GM18517 (cell line): ENCODE measurements at regions not wholly inside any gene's neighbourhood (a gene's known extent, or its start where the extent isn't known, plus 50 kb on each side); places are given as distances from the start of the nearest gene placed in this dataset.
"Not testable (repeated sequence)": the region's sequence is repeated elsewhere in the genome, so short reads cannot be mapped to it uniquely, and the experiment has no call there.

Experiments
- ATAC-seq: cut with Tn5 transposase; IDR thresholded peaks from one replicate; pipeline ENCODE4 v1.9.1; 2021; ENCODE audit warnings: mild to moderate bottlenecking, moderate library complexity; ENCODE audit not compliant: unreplicated experiment

DNA sequence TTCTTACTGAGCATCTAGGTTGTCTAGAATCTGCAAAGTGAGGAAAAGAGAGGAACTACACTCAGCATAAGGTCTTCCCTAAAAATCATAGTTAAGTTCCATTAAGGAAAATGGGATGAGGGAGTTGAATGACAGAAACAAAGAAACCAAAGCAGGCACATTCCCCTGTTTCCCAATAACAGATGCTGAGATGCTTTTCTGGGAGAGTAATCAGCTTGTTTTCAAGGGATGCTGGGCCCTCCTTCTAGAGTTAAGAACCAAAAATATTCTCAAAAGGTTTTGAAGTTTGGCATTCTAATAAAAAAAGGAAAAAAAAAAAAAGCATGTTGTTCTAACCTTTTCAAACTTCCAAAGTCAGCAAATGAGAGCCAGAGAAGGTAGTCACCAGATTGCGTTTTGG lies 105.2 kb upstream of the ZNF648 start:
- ATAC-seq = no peak

- no peak for ATAC-seq
Measured at GRCh38 chr1:182166321-182166720, 104.8 kb upstream of the ZNF648 start.

- no peak for ATAC-seq
Measured at GRCh38 chr1:182164273-182164672, 102.8 kb upstream of the ZNF648 start.

GRCh38 chr1:182163821-182164223 lies 102.3 kb upstream of the ZNF648 start:
- ATAC-seq = no peak

GRCh38 chr1:182159443-182159842 lies 97.9 kb upstream of the ZNF648 start:
- ATAC-seq = no peak

DNA sequence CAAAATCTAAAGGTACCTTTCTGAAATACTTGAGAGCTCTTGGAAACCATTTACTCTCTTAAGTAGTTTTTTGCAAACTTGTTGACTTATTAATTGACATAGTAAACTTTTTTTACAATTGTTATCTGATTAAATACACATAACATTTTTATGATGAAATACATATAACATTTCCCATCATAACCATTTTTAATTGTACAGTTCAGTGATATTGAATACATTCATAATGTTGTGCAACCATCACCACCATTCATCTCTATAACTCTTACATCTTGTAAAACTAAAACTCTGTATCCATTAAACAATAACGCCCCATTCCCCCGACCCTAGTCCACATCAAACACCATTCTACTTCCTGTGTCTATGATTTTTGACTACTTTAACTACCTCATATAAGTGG lies 95.7 kb upstream of the ZNF648 start:
- no peak for ATAC-seq

- ATAC-seq = not testable (repeated sequence)
Measured at GRCh38 chr1:182154425-182154824, 92.9 kb upstream of the ZNF648 start.

DNA sequence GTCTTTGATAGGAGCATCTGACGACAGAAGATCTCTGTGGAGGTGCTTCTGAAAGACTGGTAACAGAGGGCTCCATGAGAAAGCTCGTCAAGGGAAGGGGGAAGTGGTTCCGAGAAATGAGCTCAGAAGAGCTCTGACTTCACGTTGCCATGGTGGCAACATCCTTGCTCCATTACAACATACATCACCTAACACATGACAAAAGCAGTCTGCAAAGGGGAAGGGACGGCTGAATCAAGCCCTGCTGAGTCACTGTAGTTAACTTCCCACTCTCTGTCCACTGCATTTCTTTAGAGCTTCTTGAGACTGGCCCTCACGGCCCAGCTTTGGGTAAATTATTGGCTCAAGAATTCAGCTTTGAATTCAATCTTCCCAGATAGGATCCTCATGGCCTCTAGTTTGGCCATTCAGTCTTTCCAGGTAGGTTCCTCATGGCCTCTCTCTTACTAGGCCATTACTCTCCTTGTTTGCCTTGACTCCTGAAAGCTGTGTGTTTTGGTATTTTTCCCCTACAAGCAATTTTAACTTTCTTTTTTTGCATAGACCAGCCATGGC lies 88.0 kb upstream of the ZNF648 start:
- ATAC-seq = no peak

DNA sequence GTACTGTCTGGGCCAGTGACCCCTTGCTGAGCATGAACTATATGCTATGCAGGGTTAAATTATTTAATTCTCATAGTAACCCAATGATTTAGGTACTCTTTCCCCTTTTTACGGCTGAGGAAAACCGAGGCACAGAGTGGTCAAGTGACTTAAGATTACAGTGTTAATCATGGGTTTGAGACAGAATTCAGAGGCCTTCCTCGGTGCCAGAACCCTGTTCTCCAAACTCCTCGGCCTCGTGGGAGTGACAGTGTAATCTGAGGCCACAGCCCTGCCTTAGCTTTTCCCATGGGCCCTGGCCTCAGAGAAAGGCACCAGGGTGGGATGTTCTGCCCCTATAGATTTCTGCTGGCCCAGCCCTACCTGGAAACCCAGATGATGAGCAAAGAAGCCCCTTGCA lies 86.4 kb upstream of the ZNF648 start:
- no peak for ATAC-seq

DNA sequence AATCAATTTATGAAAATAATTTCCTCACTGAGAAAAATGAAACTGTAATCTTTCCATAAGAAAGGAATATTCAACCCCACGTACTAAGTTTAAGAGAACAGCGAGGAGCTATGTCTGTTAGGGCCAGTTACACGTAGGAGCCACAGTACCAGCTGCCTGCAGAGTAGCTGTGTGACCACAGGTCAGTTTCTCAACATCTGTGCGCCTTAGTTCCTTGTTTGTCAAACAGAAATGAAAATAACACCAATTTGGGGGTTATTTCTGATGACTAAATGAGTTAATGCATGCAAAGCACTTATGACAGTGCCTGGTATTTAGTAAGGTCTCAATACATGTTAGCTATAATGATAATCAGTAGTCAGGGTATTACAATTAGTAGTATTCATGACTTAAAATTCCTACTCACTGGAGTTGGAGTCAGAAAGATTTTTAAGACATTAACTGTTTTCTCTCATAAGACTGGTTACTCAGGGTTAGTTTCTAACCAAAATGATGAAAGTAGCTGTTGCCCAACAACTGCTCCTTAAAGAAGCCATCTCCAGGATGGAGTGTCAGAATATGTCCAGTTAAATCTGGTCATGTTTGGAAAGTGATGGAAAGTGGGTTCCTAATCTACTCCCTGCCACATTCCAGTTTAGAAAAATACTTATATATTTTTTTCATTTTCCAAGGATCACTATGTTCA lies 85.8 kb upstream of the ZNF648 start:
- ATAC-seq = peak; percentile 93

DNA sequence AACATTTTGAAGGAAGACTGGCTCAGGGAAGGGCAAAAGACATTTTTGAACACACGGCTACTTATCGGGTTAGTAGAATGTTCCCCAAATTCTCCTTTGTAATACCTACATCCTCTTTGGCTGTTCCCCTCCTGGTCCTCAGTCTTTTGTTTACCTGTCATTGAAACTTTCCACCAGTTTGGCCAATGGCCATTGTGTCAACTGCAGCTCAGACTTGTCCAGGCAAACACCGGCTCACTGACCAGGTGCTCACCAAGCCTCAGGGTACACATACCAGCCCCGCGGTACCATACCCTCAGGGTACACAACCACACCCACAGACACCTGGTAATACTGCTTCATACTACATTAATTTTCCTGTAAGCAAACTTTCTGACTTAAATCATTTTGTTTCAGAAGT lies 84.8 kb upstream of the ZNF648 start:
- no peak for ATAC-seq

GRCh38 chr1:182145441-182145840 lies 83.9 kb upstream of the ZNF648 start:
- ATAC-seq = no peak

DNA sequence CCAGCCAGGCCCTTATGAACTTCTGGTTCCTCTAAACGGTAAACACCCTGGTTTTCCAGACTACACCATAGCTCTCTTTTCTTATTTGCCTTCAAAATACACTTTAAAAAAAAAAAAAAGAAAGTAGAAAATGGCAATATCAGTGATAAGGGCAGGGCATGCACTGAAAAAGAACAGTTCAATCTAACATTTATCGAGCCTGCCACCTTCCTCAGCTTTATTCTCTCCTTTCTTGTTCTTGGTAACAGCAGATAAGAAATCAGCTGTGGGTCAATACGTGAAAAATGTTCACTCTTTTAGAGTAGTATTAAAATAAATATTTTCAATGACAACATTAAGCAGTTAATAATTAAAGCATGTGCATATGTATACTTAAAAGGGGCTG lies 83.1 kb upstream of the ZNF648 start:
- no peak for ATAC-seq

GRCh38 chr1:182143825-182144645 lies 82.5 kb upstream of the ZNF648 start:
- no peak for ATAC-seq

GRCh38 chr1:182143154-182143657 lies 81.7 kb upstream of the ZNF648 start:
- ATAC-seq = no peak

- ATAC-seq = no peak
Measured at GRCh38 chr1:182142621-182143020, 81.1 kb upstream of the ZNF648 start.

DNA sequence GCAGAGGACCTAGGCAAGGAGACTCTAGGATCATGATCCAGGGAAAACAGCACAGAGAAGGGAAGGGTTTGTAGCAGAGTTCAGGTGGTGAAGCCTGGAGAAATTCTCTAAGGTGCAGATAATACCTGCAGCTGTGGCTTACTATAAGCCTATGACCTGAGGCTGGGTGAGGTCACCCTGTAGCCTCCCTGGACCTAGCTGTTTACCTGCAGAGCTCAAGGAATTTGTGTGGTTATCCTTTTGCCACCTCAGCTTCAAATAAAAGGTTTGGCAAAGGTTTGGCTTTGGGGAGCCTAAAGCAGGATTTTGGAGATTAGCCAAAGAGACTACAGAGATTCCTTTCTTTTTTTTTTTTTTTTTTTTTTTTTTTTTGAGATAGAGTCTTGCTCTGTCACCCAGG lies 79.5 kb upstream of the ZNF648 start:
- no peak for ATAC-seq

DNA sequence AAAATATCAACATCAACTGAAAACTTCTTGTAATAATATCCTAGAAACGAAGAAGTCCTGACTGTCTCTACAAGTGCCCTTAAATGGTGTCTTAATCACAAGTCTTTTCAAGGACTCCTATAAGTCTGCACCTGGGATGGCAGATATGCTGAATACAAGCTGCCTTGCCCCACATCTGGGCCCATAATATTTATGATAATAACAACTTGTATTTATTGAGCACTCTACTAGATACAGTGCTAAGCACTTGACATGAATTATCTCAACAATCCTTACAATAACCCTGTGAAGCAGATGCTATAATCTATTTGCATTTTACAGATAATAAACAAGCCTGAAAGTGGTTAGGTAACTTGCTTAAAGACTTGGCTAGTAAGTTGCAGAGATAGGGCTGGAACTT lies 78.0 kb upstream of the ZNF648 start:
- no peak for ATAC-seq

- no peak for ATAC-seq
Measured at GRCh38 chr1:182137546-182137945, 76.0 kb upstream of the ZNF648 start.

DNA sequence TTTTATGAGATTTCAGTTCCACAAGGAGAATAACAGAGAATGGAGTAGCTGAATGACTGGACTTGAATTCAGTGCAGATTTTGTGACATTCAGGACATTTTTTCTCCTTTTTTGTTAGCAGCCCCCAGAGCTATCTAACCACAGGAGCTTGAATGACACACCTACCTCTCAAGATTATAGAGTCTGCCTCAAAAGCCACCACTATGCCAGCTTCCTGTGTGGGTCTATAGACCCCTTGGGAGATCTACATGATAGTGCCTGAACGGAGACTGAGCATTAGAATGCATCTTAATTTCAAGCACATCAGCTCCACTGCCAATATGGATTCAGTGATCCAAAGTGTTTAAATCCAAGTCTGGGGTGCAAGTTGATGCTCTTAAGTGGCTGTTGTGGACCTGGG lies 74.4 kb upstream of the ZNF648 start:
- no peak for ATAC-seq

- no peak for ATAC-seq
Measured at GRCh38 chr1:182134257-182134656, 72.7 kb upstream of the ZNF648 start.

DNA sequence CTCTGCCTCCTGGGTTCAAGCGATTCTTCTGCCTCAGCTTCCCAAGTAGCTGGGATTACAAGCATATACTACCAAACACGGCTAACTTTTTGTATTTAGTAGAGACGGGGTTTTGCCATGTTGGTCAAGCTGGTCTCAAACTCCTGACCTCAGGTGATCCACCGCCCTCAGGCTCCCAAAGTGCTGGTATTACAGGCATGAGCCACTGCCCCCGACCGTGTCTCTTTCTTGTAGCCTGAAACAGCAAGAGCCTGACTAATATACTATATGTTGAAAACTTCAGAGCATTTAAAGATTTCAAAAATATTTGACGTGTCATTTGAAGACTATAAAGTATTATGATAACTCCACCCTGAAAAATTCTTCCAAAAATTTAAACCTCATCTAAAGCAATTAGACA lies 71.7 kb upstream of the ZNF648 start:
- no peak for ATAC-seq
